Left cardiac atrium (tissue), 4 donors: ENCODE measurements at regions not wholly inside any gene's neighbourhood (a gene's known extent, or its start where the extent isn't known, plus 50 kb on each side); places are given as distances from the start of the nearest gene placed in this dataset.
A peak's percentile ranks its signal among the peaks of the same experiment; 100 is the strongest.
"Not testable (repeated sequence)": the region's sequence is repeated elsewhere in the genome, so short reads cannot be mapped to it uniquely, and the experiment has no call there.

Source experiments
- ATAC-seq, 2 donors: fragments of 200-7000 bp; cut with Tn5 transposase; one replicate each; pipeline ENCODE4 v1.9.1; 2020; ENCODE audit warnings: mild to moderate bottlenecking in 2 of 2, moderate library complexity in 2 of 2
- DNase-seq: peaks from one replicate; pipeline ENCODE4 v3.0.0-alpha.2; 2020
- intact Hi-C, 2 donors: fragments of 100-400 bp; cut with DNase I; formaldehyde crosslinking; loops; one replicate each; pipeline versions ENCODE4 v1.14.1 to v1.15.1; 2022 to 2023
- donor health status: DM: no; HTN: yes; CAD: no.
- donor health status: DM: no; HTN: yes; CAD: no; lungs with severe emphysema.
- donor health status: DM: yes; HTN: yes; CAD: no.
- donor health status: Dilated cardiomyopathy.

GRCh38 chr16:63188086-63188771 lies 1152.0 kb upstream of the CDH8 start:
- DNase-seq (no peak), ATAC-seq (no peak)
- intact Hi-C loops, result no loop called here

GRCh38 chr16:63187638-63188037 lies 1151.4 kb upstream of the CDH8 start:
- intact Hi-C loops, result no loop called here
- DNase-seq, result no peak
- no peak for ATAC-seq

- ATAC-seq (no peak), DNase-seq (no peak)
- intact Hi-C loops, result no loop called here
These were observed 1149.1 kb upstream of the CDH8 start for GRCh38 chr16:63185235-63185780.

- ATAC-seq, result no peak
- DNase-seq, result no peak
- intact Hi-C loops, result no loop called here
These were observed 1147.5 kb upstream of the CDH8 start for GRCh38 chr16:63183743-63184142.

GRCh38 chr16:63175313-63175712 lies 1139.1 kb upstream of the CDH8 start:
- intact Hi-C loops, result no loop called here
- ATAC-seq (no peak), DNase-seq (no peak)

- DNase-seq, result no peak
- ATAC-seq, result no peak
- intact Hi-C loops, result no loop called here
These were observed 1138.6 kb upstream of the CDH8 start for GRCh38 chr16:63174801-63175200.

- intact Hi-C loops, result no loop called here
- DNase-seq, result no peak
- no peak for ATAC-seq
These were observed 1135.3 kb upstream of the CDH8 start for GRCh38 chr16:63171545-63171944.

- intact Hi-C loops, result no loop called here
- no peak for ATAC-seq
- no peak for DNase-seq
These were observed 1132.9 kb upstream of the CDH8 start for GRCh38 chr16:63169100-63169499.

GRCh38 chr16:63157818-63158217 lies 1121.6 kb upstream of the CDH8 start:
- no peak for DNase-seq
- ATAC-seq, result no peak
- intact Hi-C loops, result no loop called here

GRCh38 chr16:63146251-63146650 lies 1110.0 kb upstream of the CDH8 start:
- intact Hi-C loops, result no loop called here
- no peak for DNase-seq
- no peak for ATAC-seq

GRCh38 chr16:63145411-63145810 lies 1109.2 kb upstream of the CDH8 start:
- intact Hi-C loops, result no loop called here
- DNase-seq (no peak), ATAC-seq (peak in 1 of 2 donors; percentile 34)

GRCh38 chr16:63135069-63135468 lies 1098.8 kb upstream of the CDH8 start:
- DNase-seq (no peak), ATAC-seq (no peak)
- intact Hi-C loops, result no loop called here

- intact Hi-C loops, result no loop called here
- ATAC-seq, result no peak
- no peak for DNase-seq
These were observed 1095.3 kb upstream of the CDH8 start for GRCh38 chr16:63131503-63131902.

GRCh38 chr16:63130942-63131341 lies 1094.7 kb upstream of the CDH8 start:
- no peak for ATAC-seq
- intact Hi-C loops, result no loop called here

GRCh38 chr16:63129411-63130125 lies 1093.3 kb upstream of the CDH8 start:
- intact Hi-C loops, result no loop called here
- DNase-seq, result no peak
- no peak for ATAC-seq

More at GRCh38 chr16:63130942-63131341, 1094.7 kb upstream of the CDH8 start:
- no peak for DNase-seq

- ATAC-seq, intact Hi-C loops, DNase-seq: not testable (repeated sequence)
These were observed 1083.7 kb upstream of the CDH8 start for GRCh38 chr16:63119905-63120304.

- ATAC-seq (peak in 1 of 2 donors; percentile 23), DNase-seq (no peak)
- intact Hi-C loops, result no loop called here
These were observed 1063.8 kb upstream of the CDH8 start for GRCh38 chr16:63100082-63100481.

- intact Hi-C loops, result no loop called here
- DNase-seq, result no peak
- ATAC-seq, result peak in 1 of 2 donors; percentile 16
These were observed 1060.6 kb upstream of the CDH8 start for GRCh38 chr16:63096857-63097256.

- DNase-seq (no peak), ATAC-seq (no peak)
- intact Hi-C loops, result no loop called here
These were observed 1056.5 kb upstream of the CDH8 start for GRCh38 chr16:63092736-63093135.

- intact Hi-C loops, result no loop called here
- ATAC-seq (no peak), DNase-seq (no peak)
These were observed 1045.9 kb upstream of the CDH8 start for GRCh38 chr16:63082101-63082500.

GRCh38 chr16:63080746-63081145 lies 1044.5 kb upstream of the CDH8 start:
- peak in 1 of 2 donors; percentile 67 for ATAC-seq
- DNase-seq, result no peak

More at GRCh38 chr16:63080746-63081145, 1044.5 kb upstream of the CDH8 start:
- intact Hi-C loops, result no loop called here
